ENCODE measurements at regions not wholly inside any gene's neighbourhood (a gene's known extent, or its start where the extent isn't known, plus 50 kb on each side); places are given as distances from the start of the nearest gene placed in this dataset.

DNA sequence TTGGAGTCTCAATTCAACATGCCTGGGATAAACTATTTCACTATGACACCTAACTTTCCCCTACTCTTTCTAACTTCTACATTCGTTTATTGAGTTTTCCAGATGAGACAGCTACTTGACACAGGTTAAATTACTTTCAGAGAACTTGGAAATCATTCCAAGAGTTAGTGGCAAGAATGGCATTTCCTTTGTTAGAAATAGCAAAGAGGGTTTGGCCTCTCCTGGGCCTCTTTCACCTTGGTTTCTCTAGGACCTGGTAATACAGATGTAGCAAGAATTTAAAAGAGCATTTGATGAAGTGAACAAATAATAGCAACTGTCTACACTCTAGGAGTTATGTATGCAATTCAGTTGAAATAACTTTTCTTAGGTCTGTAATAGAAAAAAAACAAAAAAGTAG lies 748.9 kb downstream of the MECOM start:
- H3K27me3 ChIP-seq (ENCODE audit: insufficient read depth, low read length) = no peaks in the 10 kb centered on the region
- H2AFZ ChIP-seq (ENCODE audit: low read length) = no peak overlapping the region
- H3K9ac ChIP-seq (ENCODE audit: low read length) = no peak overlapping the region
- H3K27ac ChIP-seq (ENCODE audit: low read depth, low read length, poor library complexity, severe bottlenecking) = no peak overlapping the region
- H3K9me2 ChIP-seq (ENCODE audit: low read depth, low read length) = no peaks in the 10 kb centered on the region
- no peaks in the 10 kb centered on the region for H4K20me1 ChIP-seq (ENCODE audit: insufficient read depth, low read length)
- no peaks in the 10 kb centered on the region for H3K4me1 ChIP-seq (ENCODE audit: insufficient read depth, low read length, severe bottlenecking)
- H3K36me3 ChIP-seq (ENCODE audit: insufficient read depth, low read length) = no peaks in the 10 kb centered on the region
- no peaks in the 10 kb centered on the region for H3K9me3 ChIP-seq (ENCODE audit: low read length)
- no peak overlapping the region for H3K4me3 ChIP-seq (ENCODE audit: low read depth, low read length, poor library complexity, severe bottlenecking)
- no peaks in the 10 kb centered on the region for H3F3A ChIP-seq (ENCODE audit: insufficient read depth, low read length)
- no peak overlapping the region for H3K4me2 ChIP-seq (ENCODE audit: low read length)
- no peaks in the 10 kb centered on the region for H3K79me2 ChIP-seq (ENCODE audit: insufficient read depth, low read length)
- no peak for TF ChIP-seq EZH2 (IDR thresholded peaks at IDR 0.05; ENCODE audit: borderline replicate concordance, low read length)
- TF ChIP-seq, protein P1, sequence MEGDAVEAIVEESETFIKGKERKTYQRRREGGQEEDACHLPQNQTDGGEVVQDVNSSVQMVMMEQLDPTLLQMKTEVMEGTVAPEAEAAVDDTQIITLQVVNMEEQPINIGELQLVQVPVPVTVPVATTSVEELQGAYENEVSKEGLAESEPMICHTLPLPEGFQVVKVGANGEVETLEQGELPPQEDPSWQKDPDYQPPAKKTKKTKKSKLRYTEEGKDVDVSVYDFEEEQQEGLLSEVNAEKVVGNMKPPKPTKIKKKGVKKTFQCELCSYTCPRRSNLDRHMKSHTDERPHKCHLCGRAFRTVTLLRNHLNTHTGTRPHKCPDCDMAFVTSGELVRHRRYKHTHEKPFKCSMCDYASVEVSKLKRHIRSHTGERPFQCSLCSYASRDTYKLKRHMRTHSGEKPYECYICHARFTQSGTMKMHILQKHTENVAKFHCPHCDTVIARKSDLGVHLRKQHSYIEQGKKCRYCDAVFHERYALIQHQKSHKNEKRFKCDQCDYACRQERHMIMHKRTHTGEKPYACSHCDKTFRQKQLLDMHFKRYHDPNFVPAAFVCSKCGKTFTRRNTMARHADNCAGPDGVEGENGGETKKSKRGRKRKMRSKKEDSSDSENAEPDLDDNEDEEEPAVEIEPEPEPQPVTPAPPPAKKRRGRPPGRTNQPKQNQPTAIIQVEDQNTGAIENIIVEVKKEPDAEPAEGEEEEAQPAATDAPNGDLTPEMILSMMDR (IDR thresholded peaks at IDR 0.05; ENCODE audit: low read length) = no peak

DNA sequence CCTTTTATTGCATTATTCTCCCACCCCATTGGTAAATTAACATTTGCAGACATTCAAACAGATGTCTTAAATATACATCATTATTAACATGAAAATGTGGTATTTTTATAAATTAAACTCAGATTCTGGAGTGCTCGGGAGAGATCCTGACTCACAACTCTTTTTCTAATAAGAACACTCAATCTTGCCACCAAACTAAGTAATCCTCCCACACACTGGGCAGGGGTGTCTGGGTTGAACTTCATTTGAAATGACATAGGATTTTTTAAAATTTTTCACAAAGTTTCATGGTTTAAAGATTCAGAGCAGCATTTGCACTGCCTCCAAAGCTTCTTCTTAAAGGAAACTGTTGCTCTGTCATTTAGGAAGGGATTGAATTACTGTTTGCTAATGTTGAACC lies 754.3 kb downstream of the MECOM start:
- no peak overlapping the region for H3K27ac ChIP-seq (ENCODE audit: low read depth, low read length, poor library complexity, severe bottlenecking)
- H2AFZ ChIP-seq (ENCODE audit: low read length) = no peak overlapping the region
- H3K9me2 ChIP-seq (ENCODE audit: low read depth, low read length) = no peaks in the 10 kb centered on the region
- H3K27me3 ChIP-seq (ENCODE audit: insufficient read depth, low read length) = no peaks in the 10 kb centered on the region
- TF ChIP-seq EZH2 (IDR thresholded peaks at IDR 0.05; ENCODE audit: borderline replicate concordance, low read length) = no peak
- TF ChIP-seq, protein P1 (IDR thresholded peaks at IDR 0.05; ENCODE audit: low read length) = no peak
- no peak overlapping the region for H3K9ac ChIP-seq (ENCODE audit: low read length)
- H3K4me3 ChIP-seq (ENCODE audit: low read depth, low read length, poor library complexity, severe bottlenecking) = no peak overlapping the region
- H4K20me1 ChIP-seq (ENCODE audit: insufficient read depth, low read length) = no peaks in the 10 kb centered on the region
- no peaks in the 10 kb centered on the region for H3K4me1 ChIP-seq (ENCODE audit: insufficient read depth, low read length, severe bottlenecking)
- no peak overlapping the region for H3K4me2 ChIP-seq (ENCODE audit: low read length)
- H3K36me3 ChIP-seq (ENCODE audit: insufficient read depth, low read length) = no peaks in the 10 kb centered on the region
- no peaks in the 10 kb centered on the region for H3K79me2 ChIP-seq (ENCODE audit: insufficient read depth, low read length)
- H3K9me3 ChIP-seq (ENCODE audit: low read length) = no peaks in the 10 kb centered on the region
- H3F3A ChIP-seq (ENCODE audit: insufficient read depth, low read length) = no peaks in the 10 kb centered on the region

DNA sequence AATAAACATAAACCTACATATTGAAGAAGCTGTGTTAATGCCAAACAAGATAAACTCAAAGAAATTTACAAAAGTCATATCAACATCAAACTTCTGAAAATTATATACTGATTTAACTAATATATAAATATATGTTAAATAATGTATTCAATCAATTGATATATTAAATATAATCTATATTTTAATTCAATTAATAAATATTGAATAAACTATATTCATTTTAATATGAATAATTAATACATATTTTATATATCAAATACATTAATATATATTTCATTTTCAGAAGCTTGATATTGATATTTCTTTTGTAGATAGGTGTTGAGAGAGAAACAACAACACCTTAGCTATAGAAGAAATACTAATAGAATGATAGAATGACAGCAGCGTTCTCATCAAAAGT lies 768.1 kb downstream of the MECOM start:
- Histone ChIP-seq H3K4me1 (ENCODE audit: insufficient read depth, low read length, severe bottlenecking) (no peaks in the 10 kb centered on the region), H3K79me2 (ENCODE audit: insufficient read depth, low read length) (no peaks in the 10 kb centered on the region), H3K9me3 (ENCODE audit: low read length) (no peaks in the 10 kb centered on the region), H3K9ac (ENCODE audit: low read length) (no peak overlapping the region), H2AFZ (ENCODE audit: low read length) (no peak overlapping the region), H3K4me2 (ENCODE audit: low read length) (no peak overlapping the region), H3K36me3 (ENCODE audit: insufficient read depth, low read length) (no peaks in the 10 kb centered on the region), H3K27me3 (ENCODE audit: insufficient read depth, low read length) (no peaks in the 10 kb centered on the region), H3K9me2 (ENCODE audit: low read depth, low read length) (no peaks in the 10 kb centered on the region), H4K20me1 (ENCODE audit: insufficient read depth, low read length) (no peaks in the 10 kb centered on the region), H3K27ac (ENCODE audit: low read depth, low read length, poor library complexity, severe bottlenecking) (no peak overlapping the region), H3F3A (ENCODE audit: insufficient read depth, low read length) (no peaks in the 10 kb centered on the region), H3K4me3 (ENCODE audit: low read depth, low read length, poor library complexity, severe bottlenecking) (no peak overlapping the region)
- TF ChIP-seq, protein P1 (IDR thresholded peaks at IDR 0.05; ENCODE audit: low read length) = no peak
- TF ChIP-seq EZH2 (IDR thresholded peaks at IDR 0.05; ENCODE audit: borderline replicate concordance, low read length) = no peak
